ENCODE measurements at regions not wholly inside any gene's neighbourhood (a gene's known extent, or its start where the extent isn't known, plus 50 kb on each side); places are given as distances from the start of the nearest gene placed in this dataset.
"Not testable (repeated sequence)": the region's sequence is repeated elsewhere in the genome, so short reads cannot be mapped to it uniquely, and the experiment has no call there.

DNA sequence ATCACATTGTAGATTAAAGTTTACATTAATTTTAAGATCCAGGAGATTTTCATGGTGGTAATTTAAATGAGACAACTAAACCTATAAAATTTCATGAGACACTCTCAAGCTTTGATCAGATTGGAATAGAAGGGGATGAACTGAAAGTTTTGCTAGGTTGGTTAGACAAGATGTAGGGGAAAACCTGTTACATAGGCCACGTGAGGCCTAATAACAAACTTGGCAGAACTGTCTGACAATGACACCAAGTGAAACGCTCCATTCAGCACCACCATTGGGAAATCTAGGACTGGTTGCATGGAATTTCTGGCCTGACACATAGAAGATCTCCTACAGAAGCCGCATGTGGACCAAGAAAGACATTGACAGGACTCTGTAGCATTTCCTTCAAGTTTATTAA lies 87.8 kb upstream of the SLC39A10 start:
- Histone ChIP-seq H3K4me1 (no peaks in the 10 kb centered on the region), H3K9me3 (no peaks in the 10 kb centered on the region), H3K36me3 (no peaks in the 10 kb centered on the region), H3K27ac (no peak overlapping the region), H3K27me3 (no peaks in the 10 kb centered on the region), H3K4me3 (no peak overlapping the region)
- ATAC-seq (no peak), FAIRE-seq (no peak), DNase-seq (no peak)
- 90 to 91% methylated on average over 3 of the region's 3 CpGs for WGBS, 2 donors
- TF ChIP-seq, protein P1, sequence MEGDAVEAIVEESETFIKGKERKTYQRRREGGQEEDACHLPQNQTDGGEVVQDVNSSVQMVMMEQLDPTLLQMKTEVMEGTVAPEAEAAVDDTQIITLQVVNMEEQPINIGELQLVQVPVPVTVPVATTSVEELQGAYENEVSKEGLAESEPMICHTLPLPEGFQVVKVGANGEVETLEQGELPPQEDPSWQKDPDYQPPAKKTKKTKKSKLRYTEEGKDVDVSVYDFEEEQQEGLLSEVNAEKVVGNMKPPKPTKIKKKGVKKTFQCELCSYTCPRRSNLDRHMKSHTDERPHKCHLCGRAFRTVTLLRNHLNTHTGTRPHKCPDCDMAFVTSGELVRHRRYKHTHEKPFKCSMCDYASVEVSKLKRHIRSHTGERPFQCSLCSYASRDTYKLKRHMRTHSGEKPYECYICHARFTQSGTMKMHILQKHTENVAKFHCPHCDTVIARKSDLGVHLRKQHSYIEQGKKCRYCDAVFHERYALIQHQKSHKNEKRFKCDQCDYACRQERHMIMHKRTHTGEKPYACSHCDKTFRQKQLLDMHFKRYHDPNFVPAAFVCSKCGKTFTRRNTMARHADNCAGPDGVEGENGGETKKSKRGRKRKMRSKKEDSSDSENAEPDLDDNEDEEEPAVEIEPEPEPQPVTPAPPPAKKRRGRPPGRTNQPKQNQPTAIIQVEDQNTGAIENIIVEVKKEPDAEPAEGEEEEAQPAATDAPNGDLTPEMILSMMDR (IDR thresholded peaks at IDR 0.05): no peak
- intact Hi-C loops (cut with DNase I): no loop called here

DNA sequence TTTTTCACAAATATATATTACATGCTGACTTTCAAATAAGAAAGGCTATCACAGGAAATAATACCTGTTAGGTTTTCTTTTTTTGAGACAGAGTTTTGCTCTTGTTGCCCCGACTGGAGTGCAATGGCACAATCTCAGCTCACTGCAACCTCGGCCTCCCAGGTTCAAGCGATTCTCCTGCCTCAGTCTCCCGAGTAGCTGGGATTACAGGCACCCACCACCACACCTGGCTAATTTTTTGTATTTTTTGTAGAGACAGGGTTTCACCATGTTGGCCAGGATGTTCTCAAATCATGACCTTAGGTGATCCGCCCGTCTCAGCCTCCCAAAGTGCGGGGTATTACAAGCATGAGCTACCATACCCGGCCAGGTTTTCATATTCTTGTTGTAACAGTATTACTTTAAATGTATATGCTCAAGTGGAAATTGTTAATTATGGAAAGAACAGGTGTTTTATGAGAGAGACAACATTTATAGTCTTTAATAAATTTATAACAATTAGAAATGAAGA lies 92.3 kb upstream of the SLC39A10 start:
- ATAC-seq, DNase-seq: not testable (repeated sequence)
- WGBS, 2 donors: 92 to 93% methylated on average over 8 of the region's 8 CpGs

DNA sequence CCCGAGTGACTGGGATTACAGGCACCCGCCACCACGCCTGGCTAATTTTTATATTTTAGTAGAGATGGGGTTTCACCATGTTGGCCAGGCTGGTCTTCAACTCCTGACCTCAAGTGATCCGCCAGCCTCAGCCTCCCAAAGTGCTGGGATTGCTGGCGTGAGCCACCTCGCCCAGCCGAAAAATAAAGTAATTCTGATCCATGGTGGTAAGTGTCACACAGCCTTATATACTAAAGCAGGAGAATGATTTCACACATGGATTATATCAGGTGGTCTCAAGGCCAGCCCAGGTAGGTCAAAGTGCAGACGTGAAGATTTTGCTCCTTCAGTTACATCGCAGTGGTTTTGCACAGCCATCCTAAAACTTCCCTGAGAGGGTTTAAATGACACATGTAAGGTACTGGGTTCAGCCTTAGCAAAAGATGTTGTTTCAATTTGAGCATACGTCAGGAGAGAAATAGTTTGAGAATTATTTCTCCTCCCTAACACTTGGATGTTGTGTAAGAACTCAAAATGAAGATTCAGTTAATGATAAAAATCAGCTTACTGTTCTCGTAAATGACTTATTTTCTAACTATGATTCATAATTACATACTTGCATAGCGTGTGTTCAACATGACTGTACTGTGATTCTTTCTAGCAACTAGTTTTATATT lies 93.0 kb upstream of the SLC39A10 start:
- peak in 1 of 4 donors; percentile 8 for ATAC-seq
- Histone ChIP-seq H3K4me3 (no peak overlapping the region), H3K27ac (no peak overlapping the region), H3K27me3 (no peaks in the 10 kb centered on the region), H3K4me1 (peaks cover 0 to 8% (median 0%) of the 10 kb centered on the region in 3 donors), H3K9me3 (no peaks in the 10 kb centered on the region), H3K36me3 (no peaks in the 10 kb centered on the region)
- 91 to 96% methylated on average over 12 of the region's 12 CpGs for WGBS, 2 donors
- DNase-seq: no peak
- no peak for FAIRE-seq
- intact Hi-C loops (cut with DNase I): no loop called here
- TF ChIP-seq, protein P1 (IDR thresholded peaks at IDR 0.05): no peak

More for the DNA sequence above, 92.3 kb upstream of the SLC39A10 start:
- H3K4me3 ChIP-seq; H3K27me3 ChIP-seq; H3K36me3 ChIP-seq; H3K4me1 ChIP-seq; H3K27ac ChIP-seq; intact Hi-C loops (cut with DNase I); H3K9me3 ChIP-seq; FAIRE-seq: not testable (repeated sequence)

DNA sequence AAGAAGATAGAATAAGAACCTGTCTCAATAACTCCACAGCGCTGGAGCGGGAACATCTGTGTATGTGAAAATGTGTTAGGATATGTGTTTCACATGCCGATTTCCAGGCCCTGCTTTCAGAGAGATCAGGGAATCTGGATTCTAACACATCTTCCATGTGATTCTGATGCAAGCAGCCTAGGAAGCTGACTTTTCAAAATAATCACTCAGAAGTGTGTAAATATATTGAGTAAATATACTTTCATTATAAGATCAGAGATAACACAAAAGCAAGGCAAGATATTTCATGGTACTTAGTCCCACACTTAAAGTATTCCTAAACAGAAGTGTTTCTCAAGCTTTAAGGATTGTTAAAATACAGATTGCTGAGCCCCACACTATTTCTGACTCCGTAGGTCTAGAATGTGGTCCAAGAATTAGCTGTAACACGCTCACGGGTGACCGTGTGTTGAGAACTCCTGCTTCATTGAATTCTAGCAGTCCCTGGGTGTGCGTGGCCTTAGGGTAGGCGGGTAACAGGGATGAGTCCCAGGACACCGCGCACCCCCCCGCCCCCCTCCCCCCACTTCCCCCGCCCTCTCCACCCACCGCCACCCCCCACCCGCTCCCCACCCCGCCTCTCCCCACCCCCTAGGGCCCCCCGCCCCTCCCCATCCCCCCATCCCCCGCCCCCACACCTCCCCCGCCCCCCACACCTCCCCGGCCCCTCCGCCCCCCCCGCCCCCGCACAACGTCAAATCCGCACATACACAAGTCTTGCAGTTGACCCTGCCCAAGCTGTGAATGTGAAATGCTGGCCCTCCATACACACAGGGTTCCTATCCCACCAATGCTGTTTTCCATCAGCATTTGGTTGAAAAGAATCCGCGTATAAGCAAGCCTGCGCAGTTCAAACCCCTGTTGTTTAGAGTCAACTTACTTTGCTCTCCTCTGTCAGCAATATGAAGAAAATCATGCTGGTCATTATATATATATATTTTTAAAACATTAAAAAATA lies 94.2 kb upstream of the SLC39A10 start:
- WGBS, 2 donors: 47 to 50% methylated on average over 16 to 22 of the region's 28 CpGs
- H3K36me3 ChIP-seq: no peaks in the 10 kb centered on the region
- H3K9me3 ChIP-seq: no peaks in the 10 kb centered on the region
- H3K27me3 ChIP-seq: no peaks in the 10 kb centered on the region
- peaks cover 0 to 8% (median 0%) of the 10 kb centered on the region in 3 donors for H3K4me1 ChIP-seq
- TF ChIP-seq, protein P1 (IDR thresholded peaks at IDR 0.05): no peak
- FAIRE-seq (no peak), DNase-seq (no peak), ATAC-seq (peak; percentile 16 to 44 (median 34))
- H3K4me3 ChIP-seq: no peak overlapping the region
- intact Hi-C loops (cut with DNase I): no loop called here
- no peak overlapping the region for H3K27ac ChIP-seq

DNA sequence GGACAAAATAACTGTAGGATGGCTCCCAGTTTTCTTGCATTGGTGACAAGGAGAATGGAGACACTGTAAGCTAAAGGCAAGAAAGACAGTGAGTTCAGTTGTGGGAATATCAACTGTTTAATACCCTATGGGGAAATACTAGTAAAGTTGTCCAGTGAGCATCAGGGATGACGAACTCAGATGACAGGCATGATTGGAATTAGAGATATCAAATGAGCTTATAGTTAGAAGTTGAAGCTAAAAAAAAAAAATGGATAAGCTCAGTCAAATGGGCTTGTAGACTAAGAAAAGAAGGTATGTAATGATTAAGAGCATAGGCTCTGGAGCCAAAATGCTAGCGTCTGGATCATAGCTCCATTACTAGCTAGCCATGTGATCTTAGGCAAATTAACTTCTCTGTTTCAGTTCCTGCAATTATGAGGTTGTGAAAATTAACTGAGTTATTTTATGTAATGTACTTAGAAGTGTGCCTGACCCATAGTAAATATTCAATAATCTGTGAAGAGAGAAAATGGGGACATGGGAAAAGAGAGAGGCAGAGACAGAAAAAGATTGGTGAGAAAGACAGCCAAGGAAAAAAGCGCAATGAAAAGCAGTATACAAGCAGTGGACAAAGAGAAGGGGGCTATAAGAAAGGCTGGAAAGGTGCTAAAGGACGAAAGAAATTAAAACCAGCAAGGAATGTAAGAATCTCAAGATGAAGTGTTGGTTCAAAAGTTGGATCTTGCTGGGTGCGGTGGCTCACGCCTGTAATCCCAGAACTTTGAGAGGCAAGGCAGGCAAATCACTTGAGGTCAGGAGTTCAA lies 95.7 kb upstream of the SLC39A10 start:
- ATAC-seq: peak in 1 of 4 donors; percentile 36
- no peak for FAIRE-seq

More for the DNA sequence above, 95.7 kb upstream of the SLC39A10 start:
- H3K4me3 ChIP-seq: no peak overlapping the region
- no peaks in the 10 kb centered on the region for H3K27me3 ChIP-seq
- no peaks in the 10 kb centered on the region for H3K36me3 ChIP-seq
- H3K27ac ChIP-seq: no peak overlapping the region
- peaks cover 0 to 8% (median 0%) of the 10 kb centered on the region in 3 donors for H3K4me1 ChIP-seq
- TF ChIP-seq, protein P1 (IDR thresholded peaks at IDR 0.05): no peak
- intact Hi-C loops (cut with DNase I): no loop called here
- WGBS, 2 donors: 89 to 92% methylated on average over 6 of the region's 6 CpGs
- DNase-seq: no peak
- no peaks in the 10 kb centered on the region for H3K9me3 ChIP-seq
